ENCODE measurements at regions not wholly inside any gene's neighbourhood (a gene's known extent, or its start where the extent isn't known, plus 50 kb on each side); places are given as distances from the start of the nearest gene placed in this dataset.

DNA sequence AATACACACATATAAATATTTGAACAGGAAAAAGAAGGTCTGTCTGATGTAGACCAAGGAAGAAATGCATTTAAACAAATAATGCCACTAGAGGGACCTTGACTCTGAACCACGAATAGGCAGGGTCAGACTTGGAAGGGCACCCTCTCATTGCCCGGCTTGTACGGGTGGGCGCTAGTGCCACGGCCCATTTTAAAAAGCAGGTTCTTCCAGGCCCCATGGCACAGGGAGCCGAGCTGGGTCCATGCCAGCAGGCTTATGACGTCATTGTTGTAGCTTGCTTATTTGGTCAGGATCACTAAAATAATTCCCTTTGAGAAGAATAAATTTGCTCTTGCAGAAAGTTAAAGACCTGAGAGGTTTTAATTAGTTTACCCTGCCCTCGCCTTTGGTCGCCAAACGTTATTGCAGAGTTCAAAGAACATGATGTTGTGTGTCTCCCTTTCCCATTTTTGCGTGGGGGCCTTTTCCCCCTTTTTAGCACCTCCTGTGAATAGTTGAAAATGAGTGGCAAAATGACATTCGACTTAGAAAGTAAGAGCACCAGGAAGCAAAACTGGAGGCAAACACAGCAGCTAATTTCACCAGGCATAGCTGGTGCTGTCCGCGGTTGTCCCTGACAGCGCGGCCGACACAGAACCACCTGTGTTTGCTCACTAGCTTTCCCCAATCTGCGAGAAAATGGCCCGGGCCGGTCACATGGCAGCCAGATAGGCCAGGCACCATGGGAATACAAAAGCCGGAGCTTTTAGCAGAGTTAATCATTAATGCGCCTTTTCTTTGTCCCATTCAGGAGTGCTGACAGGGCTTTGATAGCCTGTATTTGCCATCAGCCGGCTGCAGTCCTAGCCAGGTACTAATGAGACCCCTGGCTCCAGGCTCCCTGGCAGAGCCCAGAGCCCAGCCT lies 93.8 kb downstream of the FOXA2 start (continued):
- TF ChIP-seq, protein P1, sequence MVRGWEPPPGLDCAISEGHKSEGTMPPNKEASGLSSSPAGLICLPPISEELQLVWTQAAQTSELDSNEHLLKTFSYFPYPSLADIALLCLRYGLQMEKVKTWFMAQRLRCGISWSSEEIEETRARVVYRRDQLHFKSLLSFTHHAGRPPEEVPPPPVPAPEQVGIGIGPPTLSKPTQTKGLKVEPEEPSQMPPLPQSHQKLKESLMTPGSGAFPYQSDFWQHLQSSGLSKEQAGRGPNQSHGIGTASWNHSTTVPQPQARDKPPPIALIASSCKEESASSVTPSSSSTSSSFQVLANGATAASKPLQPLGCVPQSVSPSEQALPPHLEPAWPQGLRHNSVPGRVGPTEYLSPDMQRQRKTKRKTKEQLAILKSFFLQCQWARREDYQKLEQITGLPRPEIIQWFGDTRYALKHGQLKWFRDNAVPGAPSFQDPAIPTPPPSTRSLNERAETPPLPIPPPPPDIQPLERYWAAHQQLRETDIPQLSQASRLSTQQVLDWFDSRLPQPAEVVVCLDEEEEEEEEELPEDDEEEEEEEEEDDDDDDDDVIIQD (CRISPR knock-in tag; IDR thresholded peaks at IDR 0.05; ENCODE audit: low read depth): peak; percentile 94
- TF ChIP-seq ZNF564 (CRISPR knock-in tag; IDR thresholded peaks at IDR 0.05) (peak; percentile 81; the same call in 1 of the 2 replicates), PRDM4 (CRISPR knock-in tag; IDR thresholded peaks at IDR 0.05; ENCODE audit: borderline replicate concordance) (no peak; the same call in 1 of the 2 replicates), ONECUT2 (CRISPR knock-in tag; IDR thresholded peaks at IDR 0.05) (peak; percentile 57), CSRNP1 (CRISPR knock-in tag; IDR thresholded peaks at IDR 0.05) (0 out of 2 replicates have a peak, but pooled peaks have one; percentile 37), ZNF605 (CRISPR knock-in tag; IDR thresholded peaks at IDR 0.05) (peak; percentile 40), ZNF878 (CRISPR knock-in tag; IDR thresholded peaks at IDR 0.05) (peak; percentile 88), MIXL1 (CRISPR knock-in tag; IDR thresholded peaks at IDR 0.05) (peak; percentile 86), SP1 (IDR thresholded peaks at IDR 0.05) (no peak), SP1 (CRISPR knock-in tag; IDR thresholded peaks at IDR 0.05) (no peak), MEF2D (CRISPR knock-in tag; IDR thresholded peaks at IDR 0.05) (peak; percentile 86; the same call in 1 of the 2 replicates), MTA1 (CRISPR knock-in tag; IDR thresholded peaks at IDR 0.05; ENCODE audit: borderline replicate concordance) (peak; percentile 72), PITX1 (CRISPR knock-in tag; IDR thresholded peaks at IDR 0.05) (peak; percentile 89), RFX3 (CRISPR knock-in tag; IDR thresholded peaks at IDR 0.05) (peak; percentile 39; the same call in 1 of the 2 replicates), ZNF557 (CRISPR knock-in tag; IDR thresholded peaks at IDR 0.05) (peak; percentile 70; the same call in 1 of the 2 replicates), SRF (IDR thresholded peaks at IDR 0.05; ENCODE audit: low read depth, low read length) (no peak), ZSCAN29 (CRISPR knock-in tag; conservative IDR thresholded peaks at IDR 0.05) (peak; percentile 87; the same call in 1 of the 2 replicates), SRSF9 (IDR thresholded peaks at IDR 0.05; ENCODE audit: borderline replicate concordance, insufficient read depth, low read depth, low read length, poor library complexity, severe bottlenecking) (no peak), ZNF329 (CRISPR knock-in tag; IDR thresholded peaks at IDR 0.05; ENCODE audit: low read depth) (peak; percentile 82; the same call in 1 of the 2 replicates), PAF1 (CRISPR knock-in tag; IDR thresholded peaks at IDR 0.05) (no peak), HOXA5 (CRISPR knock-in tag; IDR thresholded peaks at IDR 0.05) (peak; percentile 62), XRCC5 (optimal IDR thresholded peaks at IDR 0.05; ENCODE audit: low read length) (peak; percentile 79), TAF1 (CRISPR knock-in tag; IDR thresholded peaks at IDR 0.05) (peak; percentile 72), SSRP1 (CRISPR knock-in tag; IDR thresholded peaks at IDR 0.05) (no peak)
- TF ChIP-seq, protein P2, sequence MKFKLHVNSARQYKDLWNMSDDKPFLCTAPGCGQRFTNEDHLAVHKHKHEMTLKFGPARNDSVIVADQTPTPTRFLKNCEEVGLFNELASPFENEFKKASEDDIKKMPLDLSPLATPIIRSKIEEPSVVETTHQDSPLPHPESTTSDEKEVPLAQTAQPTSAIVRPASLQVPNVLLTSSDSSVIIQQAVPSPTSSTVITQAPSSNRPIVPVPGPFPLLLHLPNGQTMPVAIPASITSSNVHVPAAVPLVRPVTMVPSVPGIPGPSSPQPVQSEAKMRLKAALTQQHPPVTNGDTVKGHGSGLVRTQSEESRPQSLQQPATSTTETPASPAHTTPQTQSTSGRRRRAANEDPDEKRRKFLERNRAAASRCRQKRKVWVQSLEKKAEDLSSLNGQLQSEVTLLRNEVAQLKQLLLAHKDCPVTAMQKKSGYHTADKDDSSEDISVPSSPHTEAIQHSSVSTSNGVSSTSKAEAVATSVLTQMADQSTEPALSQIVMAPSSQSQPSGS (CRISPR knock-in tag; IDR thresholded peaks at IDR 0.05): peak; percentile 67

All from HepG2 (cell line).